Posterior vena cava (tissue), 2 donors: ENCODE measurements at regions not wholly inside any gene's neighbourhood (a gene's known extent, or its start where the extent isn't known, plus 50 kb on each side); places are given as distances from the start of the nearest gene placed in this dataset.
A peak's percentile ranks its signal among the peaks of the same experiment; 100 is the strongest.

ENCODE experiments used
- DNase-seq: peaks from one replicate; pipeline ENCODE4 v3.0.0-alpha.2; 2020; ENCODE audit warnings: low spot score
- intact Hi-C, 2 donors: fragments of 100-400 bp; cut with DNase I; formaldehyde crosslinking; loops; one replicate each; pipeline versions ENCODE4 v1.14.1 to v1.14.2; 2022 to 2023
- donor health status: DM: yes; HTN: yes; CAD: no.
- donor health status: DM: yes; HTN: yes; CAD: no.

DNA sequence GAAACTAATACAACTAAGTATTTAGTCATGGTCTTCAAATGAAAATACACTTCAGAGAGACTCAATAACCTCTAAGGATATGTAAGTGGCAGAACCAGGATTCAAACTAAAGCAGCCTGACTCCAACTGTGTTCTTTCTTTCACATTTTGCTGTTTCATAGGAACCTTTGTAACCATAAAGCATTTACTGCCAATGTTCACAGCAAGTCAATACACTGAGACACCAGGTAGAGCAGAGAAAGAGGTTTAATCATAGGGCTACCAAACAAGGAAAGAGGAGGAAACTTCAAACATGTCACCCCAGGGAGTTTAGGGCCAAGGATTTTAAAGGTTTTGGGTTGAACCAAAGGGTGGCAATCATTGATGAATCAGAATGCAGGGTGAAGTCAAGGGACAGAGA, 263.1 kb upstream of the PTGER4 start:
- intact Hi-C loops = no loop called here
- DNase-seq = no peak

DNA sequence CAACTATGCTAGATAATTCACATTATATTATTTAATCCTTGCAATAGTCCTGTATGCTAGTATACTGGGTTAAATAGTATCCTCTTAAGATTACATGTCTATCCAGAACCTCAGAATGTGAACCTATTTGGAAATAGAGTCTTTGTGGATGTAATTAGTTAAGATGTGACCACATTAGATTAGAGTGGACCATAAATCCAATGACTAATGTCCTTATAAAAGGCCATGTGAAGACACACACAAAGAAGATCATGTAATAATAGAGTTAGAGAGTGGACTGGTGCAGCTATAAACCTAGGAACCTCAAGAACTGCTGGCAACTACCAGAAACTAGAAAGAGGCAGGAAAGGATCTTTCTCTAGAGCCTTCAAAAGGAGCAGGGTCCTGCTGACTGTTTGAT, 263.6 kb upstream of the PTGER4 start:
- intact Hi-C loops = no loop called here
- no peak for DNase-seq

- no peak for DNase-seq
- intact Hi-C loops = no loop called here
Observed at GRCh38 chr5:40414922-40415321, 264.8 kb upstream of the PTGER4 start.

- intact Hi-C loops = no loop called here
Observed at GRCh38 chr5:40413743-40414142, 266.0 kb upstream of the PTGER4 start.

GRCh38 chr5:40412771-40413170, 266.9 kb upstream of the PTGER4 start:
- intact Hi-C loops = no loop called here
- no peak for DNase-seq

More at GRCh38 chr5:40413743-40414142, 266.0 kb upstream of the PTGER4 start:
- DNase-seq = no peak

DNA sequence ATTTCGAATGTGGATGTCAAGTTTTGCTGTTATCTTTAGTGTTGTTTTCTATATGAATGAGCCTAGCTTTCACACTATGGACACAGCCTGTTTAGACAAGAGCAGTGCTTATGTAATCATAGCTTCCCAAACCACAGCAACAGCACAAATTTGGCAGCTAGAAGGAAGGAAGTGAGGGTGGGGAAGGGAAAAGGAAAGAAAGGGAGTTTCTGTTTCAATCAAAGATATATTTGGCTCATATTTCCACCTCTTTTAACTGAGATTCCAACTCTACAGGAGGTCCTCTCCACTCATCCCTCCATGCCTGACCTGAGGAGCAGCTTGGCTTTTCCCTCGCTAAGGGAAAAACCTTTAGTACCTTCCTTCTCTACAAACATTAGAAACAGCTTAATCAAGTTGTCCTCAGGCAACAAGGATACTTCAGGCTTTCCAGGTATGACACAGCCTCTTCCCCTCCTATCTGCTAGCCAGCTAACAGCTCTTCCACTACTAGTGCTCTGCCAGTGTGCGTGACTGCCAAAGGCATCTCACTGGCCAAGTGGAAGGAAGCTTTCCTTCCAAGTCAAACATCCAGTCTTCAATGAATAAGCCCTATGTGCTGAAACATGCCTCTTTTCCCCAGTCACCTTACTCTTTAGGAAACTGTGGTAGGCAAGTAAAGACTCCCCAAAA, 268.6 kb upstream of the PTGER4 start:
- DNase-seq = peak; percentile 77
- intact Hi-C loops = no loop called here

GRCh38 chr5:40410231-40410861, 269.4 kb upstream of the PTGER4 start:
- no peak for DNase-seq
- intact Hi-C loops = no loop called here

- intact Hi-C loops = no loop called here
- DNase-seq = no peak
Observed at GRCh38 chr5:40409601-40410000, 270.1 kb upstream of the PTGER4 start.

DNA sequence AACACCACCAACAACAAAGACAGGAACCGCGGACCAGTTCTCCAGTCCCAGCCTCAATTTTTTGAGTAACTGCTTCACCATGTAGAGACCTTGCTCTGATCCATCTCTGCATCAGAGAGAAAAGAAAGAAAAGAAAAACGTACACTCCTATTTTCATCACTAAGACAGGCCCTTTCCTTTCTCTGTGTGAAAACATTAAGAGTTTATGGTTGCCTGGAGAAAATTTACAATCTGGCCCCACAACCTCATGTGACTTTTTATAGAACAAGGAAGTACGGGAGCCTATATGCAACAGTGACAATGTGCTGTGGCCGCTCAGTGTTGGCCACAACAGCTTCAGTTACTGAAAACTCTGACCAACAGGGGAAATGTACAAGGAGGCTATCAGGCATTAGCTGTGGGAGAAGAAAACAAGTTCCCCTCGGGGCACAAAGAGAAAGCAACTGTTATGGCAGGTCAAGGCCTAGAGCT, 272.9 kb upstream of the PTGER4 start:
- DNase-seq = no peak
- intact Hi-C loops = no loop called here

DNA sequence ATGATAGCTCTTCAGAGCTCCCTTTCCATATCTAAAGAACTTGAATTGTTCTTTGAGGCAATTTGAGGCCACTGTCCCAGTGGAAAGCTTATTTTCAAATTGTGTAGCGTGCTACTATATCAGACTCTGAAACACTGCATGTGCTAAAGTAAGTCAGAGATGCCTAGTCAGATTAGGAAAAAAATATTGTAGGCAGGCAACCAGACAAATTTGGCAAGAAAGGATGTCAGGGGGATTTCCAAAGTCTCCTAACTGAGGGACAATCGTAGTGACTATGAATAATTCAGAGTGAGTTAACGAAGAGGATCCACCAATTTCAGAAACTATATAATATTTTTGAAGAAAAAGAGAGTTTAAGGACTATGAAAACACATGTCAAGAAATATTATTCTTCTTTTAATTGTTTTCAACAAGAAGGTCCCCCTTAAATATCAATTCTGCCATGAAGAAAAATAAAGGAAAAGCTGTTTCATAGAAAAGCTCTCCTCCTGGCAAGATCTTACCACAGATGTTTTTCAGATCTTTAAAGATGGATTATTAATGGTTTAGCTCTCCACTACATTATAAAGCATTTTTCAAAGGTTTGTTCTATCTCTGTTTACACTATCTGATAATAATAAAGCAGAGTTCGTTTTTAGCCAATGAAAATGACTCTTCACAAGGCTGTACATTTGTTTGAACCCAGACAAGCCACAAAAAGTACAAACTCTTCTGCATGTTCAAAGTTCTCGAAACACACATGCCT, 273.5 kb upstream of the PTGER4 start:
- no peak for DNase-seq
- intact Hi-C loops = no loop called here

- intact Hi-C loops = no loop called here
- DNase-seq = no peak
Observed at GRCh38 chr5:40405230-40405629, 274.5 kb upstream of the PTGER4 start.

GRCh38 chr5:40404613-40405012, 275.1 kb upstream of the PTGER4 start:
- no peak for DNase-seq
- intact Hi-C loops = no loop called here

DNA sequence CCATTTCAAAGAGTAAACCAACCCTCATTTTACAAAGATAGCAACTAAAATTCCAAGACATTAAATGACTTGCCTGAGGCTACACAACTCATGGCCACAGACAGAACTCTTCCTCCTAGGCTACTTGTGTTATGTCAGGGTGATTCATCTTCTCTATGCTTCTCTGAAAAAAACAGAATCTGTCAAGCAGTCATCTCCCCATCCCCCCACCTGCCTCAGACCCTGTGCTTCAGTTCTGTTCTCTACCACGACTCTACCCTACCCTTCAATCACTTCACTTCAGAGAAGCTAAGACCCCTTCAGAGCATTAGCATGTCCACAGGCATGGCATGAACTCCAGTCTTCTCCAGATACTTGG, 277.7 kb upstream of the PTGER4 start:
- DNase-seq = no peak
- intact Hi-C loops = no loop called here

DNA sequence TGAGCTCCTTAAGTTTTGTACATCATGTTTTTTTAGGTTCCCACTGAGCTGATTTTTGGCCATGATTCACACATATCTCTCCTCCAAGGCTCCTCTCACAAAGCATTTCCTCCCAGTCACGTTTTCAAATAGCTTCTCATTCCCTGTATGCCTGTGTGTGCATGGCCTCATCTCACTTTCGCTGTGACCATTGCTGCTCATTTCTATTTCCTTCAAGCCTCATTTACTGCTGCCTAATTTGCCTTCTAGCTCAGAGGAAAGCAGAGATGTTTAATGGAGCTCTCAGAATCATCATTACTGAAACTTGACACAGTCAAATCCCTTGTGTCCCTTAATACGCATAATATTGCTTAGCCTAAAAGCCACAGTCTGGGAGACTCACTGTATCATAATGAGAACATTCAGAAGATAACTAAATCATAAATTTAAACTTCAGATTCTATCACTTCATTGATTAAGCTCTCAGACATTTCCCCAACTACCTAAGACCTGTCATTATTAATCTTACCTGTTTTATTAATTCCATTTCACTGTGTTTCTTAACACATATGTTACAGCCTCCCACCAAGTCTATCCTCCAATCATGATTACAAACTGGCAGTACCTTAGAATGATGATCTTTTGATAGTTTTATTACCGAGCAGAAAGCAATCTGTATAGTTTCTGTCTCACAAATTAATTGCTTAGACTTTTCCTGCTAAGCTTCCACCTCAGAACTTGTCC, 278.3 kb upstream of the PTGER4 start:
- intact Hi-C loops = no loop called here
- DNase-seq = no peak

DNA sequence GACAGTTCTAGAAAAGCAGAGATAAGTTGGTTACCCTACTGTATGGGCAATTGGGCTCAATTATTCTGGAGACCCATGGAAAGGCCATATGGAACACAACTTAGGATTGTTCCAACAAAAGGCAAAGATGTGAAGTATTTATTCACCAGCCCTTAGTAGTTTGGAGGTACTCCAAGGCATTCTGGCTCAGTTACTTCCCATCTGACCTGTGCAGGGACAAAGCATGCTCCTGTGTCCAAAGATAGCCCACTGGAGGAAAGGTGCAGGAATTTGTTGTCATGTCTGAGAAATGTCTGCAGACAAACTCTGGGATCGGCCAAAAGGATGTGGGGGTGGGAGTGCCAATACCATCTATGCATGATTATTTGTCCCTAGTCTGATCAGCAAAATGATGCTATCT, 279.5 kb upstream of the PTGER4 start:
- intact Hi-C loops = no loop called here
- no peak for DNase-seq

GRCh38 chr5:40399349-40399748, 280.4 kb upstream of the PTGER4 start:
- no peak for DNase-seq
- intact Hi-C loops = no loop called here

DNA sequence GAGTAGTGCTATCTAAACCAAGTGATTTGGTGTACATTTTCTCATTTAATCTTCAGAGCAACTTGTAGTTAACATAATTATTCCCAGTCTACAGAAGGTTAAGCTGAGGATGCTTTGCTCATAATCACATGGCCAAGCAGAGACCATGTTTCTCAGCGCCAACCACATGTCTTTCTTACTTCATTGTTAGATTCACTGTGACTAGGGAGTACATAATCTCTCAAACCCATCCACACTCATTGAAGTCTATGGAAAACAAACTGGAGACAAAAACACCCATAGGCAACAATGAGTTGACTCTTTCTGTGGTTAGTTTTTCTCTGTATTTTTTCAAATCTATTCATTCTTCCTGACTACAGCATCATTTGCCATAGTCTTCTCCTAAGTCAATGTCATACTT, 281.7 kb upstream of the PTGER4 start:
- intact Hi-C loops = no loop called here
- DNase-seq = no peak

DNA sequence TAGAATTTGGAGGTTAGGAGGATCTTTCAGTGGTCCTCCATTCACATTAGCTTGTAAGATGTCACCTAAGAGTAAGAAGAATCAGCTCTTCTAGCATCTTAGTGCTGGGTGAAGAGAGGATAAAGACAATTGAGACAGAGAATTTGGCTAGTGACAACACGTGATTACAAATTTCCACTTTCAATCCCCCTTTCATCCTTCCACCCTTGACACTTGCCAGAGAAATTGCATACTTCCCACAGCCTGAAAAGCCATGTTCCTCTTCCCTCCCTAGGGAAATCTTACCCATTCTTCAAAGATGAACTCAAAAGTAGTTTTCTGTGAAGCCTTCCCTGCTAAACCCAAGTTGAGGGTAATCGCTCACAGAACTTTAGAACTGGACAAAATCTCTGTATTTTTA, 282.6 kb upstream of the PTGER4 start:
- no peak for DNase-seq
- intact Hi-C loops = no loop called here

DNA sequence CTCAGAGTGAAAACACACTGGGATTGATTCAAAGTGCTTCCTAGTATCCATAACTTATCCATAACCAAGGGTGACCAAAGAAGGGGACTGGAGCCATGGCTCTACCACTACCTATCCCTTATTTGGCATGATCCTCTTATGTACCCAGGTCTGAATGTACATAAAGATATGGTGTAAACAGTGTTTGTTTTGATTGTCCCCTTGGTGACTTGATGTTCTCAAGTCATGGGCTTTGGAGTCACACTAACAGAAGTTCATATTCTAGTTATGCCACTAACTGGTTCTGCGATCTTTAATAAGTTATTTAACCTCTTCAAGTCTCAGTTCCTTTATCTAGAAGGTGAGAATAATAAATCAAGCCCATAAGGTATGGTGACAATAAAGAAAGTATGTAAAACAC, 283.4 kb upstream of the PTGER4 start:
- no peak for DNase-seq
- intact Hi-C loops = no loop called here

- intact Hi-C loops = no loop called here
- no peak for DNase-seq
Observed at GRCh38 chr5:40395251-40395650, 284.5 kb upstream of the PTGER4 start.
